ENCODE measurements at regions not wholly inside any gene's neighbourhood (a gene's known extent, or its start where the extent isn't known, plus 50 kb on each side); places are given as distances from the start of the nearest gene placed in this dataset.

DNA sequence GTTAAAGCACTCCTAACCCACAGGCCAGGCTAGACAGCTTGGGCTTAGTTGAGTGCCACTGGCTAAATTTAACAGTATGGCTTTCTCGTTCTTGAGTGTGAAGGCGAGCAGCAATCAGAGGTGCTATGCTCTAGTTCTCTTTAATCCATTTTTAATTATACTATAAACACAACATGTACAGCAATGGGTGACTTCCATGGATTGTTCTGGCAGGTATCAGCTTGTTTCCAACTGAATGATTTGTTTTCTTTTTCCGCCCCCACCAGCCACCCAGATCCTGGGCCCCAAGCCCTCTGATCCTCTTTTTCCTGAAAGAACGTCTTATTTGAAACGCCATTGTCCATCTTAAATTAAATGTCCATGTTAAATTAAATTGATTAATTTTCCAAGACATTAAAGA is 244.8 kb downstream of the IKZF2 start:
- TF ChIP-seq, protein P1, sequence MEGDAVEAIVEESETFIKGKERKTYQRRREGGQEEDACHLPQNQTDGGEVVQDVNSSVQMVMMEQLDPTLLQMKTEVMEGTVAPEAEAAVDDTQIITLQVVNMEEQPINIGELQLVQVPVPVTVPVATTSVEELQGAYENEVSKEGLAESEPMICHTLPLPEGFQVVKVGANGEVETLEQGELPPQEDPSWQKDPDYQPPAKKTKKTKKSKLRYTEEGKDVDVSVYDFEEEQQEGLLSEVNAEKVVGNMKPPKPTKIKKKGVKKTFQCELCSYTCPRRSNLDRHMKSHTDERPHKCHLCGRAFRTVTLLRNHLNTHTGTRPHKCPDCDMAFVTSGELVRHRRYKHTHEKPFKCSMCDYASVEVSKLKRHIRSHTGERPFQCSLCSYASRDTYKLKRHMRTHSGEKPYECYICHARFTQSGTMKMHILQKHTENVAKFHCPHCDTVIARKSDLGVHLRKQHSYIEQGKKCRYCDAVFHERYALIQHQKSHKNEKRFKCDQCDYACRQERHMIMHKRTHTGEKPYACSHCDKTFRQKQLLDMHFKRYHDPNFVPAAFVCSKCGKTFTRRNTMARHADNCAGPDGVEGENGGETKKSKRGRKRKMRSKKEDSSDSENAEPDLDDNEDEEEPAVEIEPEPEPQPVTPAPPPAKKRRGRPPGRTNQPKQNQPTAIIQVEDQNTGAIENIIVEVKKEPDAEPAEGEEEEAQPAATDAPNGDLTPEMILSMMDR (IDR thresholded peaks at IDR 0.05; ENCODE audit: insufficient read depth, low read length, poor library complexity, severe bottlenecking), result no peak
- TF ChIP-seq EZH2phosphoT487 (conservative IDR thresholded peaks at IDR 0.05; ENCODE audit: low read length), result no peak
